Stimulated activated CD4-positive, alpha-beta T cell treated with anti-CD3 and anti-CD28 coated beads, Interleukin-15, amount 100 ng/mL, for 24 hours (primary cell): ENCODE measurements at regions not wholly inside any gene's neighbourhood (a gene's known extent, or its start where the extent isn't known, plus 50 kb on each side); places are given as distances from the start of the nearest gene placed in this dataset.

ENCODE experiments used
- DNase-seq: peaks from one replicate; pipeline ENCODE4 v3.0.0-alpha.2; 2020

DNA sequence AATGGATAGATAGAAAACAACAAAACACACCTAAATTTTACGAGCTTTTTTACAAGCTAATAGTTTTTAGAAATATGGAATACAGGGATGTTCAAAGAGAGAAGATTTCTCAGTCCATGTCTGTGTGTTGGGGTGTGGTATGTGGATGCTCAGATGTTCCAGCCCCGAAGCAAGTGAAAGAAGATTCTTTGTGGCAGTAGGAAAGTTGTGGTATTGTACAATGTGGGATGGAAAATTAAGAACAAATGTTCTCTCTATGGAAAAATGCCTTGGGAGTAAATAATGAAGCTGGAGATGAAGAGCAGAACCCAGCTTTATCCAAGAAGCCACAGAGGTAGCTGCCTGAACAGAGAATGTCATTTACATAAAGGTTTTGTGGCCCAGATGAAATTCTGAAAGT lies 150.3 kb upstream of the PRKD1 start:
- no peak for DNase-seq

DNA sequence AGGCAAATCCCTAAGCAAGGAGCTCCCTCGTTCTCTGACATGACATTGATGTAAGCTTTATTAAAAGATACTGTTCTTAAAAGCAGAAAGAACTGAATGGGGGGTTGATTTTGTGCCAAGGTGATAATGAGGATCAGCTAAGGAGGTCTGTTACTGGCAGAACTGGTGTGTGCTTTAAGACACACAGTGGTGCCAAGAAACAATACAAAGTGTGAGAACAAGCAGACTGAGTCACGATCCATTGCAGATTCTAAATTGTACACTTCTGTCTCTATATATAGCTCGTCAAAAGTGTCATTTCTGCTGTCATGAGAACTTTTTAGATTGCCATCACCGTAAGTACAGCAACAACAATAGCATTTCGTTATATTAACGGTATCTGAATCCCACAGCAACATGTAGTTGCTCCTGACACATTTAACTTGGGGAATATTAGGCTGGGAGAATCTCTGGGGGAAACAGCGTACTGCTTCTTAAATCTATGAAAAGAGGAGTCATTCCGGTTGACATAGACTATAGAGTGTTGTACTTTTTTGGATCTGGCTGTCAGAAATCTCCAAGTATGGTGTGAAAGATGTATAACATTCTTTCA lies 151.3 kb upstream of the PRKD1 start:
- DNase-seq = no peak

DNA sequence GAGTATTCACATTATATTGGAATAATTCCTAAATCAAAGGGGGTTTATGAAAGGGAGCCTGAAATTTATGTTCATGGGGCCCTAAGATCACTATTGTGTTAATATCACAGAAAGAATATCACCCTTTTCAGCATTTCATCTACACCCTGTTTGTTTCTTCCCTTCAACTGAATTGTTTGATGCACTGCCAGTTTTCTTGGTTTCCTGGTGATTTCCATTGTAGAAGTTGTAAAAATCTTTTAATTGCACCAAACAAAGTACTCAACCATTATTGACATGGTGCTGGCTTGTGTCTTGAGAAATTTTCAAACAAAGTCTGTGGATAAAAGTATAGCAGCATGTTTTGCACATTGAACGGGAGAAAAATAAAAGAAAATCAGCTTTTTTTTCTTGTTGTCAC lies 154.8 kb upstream of the PRKD1 start:
- DNase-seq = no peak

DNA sequence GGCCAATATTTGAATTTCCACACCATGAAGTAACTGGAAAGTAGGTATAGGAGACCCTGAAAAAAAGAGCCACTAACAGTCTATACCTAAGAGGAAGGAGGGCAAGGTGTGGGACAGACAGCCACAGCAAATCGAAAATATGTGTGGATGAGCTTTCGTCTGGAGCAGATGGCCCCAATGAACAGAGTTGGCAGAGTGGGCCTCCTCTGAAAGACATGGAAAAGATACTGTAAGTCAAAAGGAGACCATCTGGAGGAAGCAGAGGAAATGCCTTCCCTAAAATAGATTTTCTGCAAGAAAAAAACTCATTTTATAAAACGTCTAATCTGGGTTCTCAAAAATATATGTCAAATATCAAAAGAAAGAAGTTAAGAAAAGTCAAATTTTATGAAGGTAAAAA lies 157.2 kb upstream of the PRKD1 start:
- DNase-seq = no peak

DNA sequence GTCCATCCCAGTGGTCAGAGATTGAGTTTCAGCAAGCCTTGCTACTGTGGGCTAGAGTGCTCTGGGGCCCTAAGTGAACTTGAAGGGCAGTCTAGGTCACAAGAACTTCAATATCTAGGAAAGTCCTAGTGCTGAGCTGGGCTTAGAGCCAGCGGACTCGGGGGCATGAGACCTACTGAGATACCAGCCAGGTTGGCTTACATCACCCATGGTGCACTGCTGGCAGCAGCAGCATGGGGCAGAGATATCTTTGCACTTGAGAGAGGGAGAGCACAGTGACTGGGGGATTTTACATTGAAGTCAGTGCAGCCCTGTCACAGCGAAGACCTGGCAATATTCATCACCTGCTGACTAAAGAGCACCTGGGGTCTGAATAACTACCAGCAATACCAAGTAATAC lies 158.3 kb upstream of the PRKD1 start:
- no peak for DNase-seq

DNA sequence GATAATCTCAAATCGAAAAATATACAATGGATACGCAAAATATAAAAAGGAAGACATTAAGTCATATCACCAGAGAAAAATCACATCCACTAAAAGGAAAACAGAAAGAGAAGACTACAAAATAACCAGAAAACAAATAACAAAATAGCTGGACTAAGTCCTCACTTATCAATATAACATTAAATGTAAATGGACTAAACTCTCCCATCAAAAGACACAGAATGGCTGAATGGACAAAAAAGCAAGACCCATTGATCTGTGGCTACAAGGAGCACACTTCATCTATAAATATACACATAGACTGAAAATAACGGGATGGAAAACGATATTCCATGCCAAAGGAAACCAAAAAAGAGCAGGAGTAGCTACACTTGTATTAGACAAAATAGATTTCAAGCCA lies 161.0 kb upstream of the PRKD1 start:
- DNase-seq = no peak

DNA sequence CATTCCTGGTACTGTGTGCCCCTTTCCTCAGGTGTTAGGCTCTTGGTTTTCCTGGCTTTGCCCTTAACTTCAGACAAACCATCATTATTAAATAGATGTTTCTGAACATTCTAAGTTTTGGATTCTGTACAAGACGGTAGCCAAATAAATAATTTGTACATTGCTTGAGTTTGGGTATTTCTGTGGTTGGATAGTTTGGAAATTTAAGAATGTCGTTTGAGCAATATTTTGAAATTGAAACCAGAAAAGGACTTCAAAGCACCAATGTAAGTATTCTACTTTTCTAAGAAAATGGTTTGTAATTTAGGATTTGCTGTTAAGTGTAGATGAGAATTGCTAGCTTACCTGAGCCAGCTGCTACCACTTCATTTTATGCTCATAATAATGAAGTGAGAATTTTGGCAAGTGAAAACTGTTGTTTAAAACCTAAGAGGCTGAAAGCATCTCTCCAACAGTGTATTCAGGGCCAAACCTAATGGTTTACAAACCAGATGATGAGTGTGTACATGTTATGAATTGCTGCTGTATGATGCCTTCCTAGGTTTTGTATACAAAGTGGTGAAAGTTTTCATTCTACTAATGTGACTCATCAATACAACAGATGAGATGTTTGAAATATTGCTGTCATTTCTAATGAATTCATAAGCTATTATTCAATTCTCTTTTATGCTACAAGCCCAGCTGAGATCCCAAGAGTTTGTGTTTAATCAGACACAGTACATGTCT lies 181.5 kb upstream of the PRKD1 start:
- DNase-seq = no peak

DNA sequence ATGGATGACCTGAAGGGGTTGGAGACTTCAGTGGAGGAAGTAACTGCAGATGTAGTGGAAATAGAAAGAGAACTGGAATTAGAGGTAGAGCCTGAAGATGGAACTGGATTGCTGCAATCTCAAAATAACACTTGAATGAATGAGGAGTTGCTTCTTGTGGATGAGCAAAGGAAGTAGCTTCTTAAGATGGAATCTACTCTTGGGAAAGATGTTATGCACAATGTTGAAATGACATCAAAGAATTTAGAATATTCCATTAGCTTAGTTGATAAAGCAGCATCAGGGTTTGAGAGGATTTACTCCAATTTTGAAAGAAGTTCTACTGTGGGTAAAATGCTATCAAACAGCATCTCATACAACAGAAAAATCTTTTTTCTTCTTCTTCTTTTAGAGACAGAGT lies 186.4 kb upstream of the PRKD1 start:
- DNase-seq = no peak

DNA sequence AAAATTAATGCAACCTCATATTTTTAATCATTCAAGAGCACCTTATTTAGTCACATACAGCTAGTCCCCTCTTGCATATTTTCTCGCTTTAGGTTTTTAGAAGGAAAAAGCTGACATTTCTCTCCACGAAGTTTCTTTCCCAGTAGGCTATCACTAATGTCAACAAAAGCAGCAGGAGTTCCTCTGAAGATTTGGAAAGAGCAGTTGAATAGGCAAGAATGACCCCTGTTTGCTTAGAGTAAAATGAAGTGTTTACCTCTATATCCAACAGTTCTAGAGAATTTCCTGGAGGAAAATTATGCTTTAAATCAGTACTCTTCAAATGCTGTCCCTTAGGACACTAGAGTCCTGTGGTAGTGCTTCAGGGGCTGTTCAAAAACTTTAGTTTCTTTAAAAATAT lies 188.1 kb upstream of the PRKD1 start:
- no peak for DNase-seq

DNA sequence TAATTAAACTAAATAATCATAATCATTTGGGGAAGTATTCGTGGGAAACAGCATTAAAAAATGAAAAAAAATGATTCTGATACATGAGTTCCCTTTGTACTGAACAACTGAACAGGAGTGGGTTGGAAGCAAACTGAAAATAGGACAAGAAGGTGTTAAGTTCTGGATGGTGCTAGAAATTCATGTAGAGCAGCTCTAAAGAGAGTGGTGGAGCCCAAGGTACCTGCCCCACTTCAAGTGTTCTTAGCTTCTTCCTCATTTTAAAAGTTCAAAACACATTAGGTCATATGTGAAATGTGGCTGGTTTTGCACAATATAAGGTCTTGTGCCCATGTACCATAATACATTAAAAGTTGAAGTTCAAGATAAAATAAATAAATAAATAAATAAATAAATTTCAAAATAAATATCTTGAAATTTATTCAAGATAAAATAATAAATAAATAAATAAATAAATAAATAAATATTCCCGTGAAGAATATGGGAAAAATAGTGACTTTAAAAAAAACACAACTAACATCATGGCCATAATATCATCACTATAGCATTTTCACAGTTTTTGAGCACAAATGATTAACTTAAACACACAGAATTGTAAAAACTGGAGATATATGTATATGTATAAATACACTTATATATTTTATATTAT lies 191.5 kb upstream of the PRKD1 start:
- no peak for DNase-seq

DNA sequence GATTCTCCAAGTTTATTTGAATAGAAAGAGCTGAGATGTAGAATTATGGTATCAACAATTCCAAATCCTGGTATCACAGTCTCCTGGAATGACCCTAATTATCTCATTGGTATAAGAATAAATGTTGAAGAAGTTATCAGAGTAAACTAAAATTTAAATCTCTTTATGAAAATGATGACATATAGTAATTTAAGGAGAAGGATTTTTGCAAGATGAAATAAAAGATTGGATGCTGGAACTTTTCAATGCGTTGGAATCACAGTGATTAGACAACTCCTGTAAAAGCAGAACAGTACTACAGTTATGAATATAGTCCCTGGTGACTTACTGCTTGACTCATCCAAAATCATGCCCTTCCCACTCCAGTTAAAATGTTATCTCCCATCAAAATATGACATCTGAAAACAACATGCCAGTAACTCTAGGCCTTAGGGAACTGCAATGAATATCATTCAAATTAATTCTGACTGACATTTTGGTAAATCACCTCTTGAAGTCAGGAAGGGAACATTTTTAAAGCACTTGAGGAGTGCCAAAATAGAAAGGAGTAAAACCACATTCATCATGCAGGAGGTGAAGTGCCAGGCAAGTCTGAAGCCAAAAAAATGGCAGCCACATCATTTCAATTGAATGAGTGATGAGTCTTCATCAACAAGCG lies 197.8 kb upstream of the PRKD1 start:
- DNase-seq = no peak

DNA sequence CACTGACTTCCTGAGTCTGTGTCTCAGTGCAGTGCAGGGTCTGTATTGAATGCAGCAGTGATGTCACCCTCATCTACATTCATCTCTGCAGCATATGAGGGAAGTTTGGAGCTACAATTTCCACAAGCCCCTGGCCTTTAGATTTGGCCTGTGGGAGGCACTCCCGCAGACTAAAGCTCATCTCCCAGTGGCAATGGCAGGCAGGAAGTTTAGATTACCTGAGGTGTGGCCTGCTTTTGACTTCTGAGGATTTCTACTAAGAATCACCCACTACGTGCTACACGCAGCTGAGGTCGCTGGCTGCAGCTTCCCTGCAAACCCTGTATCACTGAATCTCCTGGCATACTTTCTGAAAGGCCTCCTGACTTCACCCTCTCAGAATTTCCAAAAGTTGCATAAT lies 202.2 kb upstream of the PRKD1 start:
- no peak for DNase-seq

DNA sequence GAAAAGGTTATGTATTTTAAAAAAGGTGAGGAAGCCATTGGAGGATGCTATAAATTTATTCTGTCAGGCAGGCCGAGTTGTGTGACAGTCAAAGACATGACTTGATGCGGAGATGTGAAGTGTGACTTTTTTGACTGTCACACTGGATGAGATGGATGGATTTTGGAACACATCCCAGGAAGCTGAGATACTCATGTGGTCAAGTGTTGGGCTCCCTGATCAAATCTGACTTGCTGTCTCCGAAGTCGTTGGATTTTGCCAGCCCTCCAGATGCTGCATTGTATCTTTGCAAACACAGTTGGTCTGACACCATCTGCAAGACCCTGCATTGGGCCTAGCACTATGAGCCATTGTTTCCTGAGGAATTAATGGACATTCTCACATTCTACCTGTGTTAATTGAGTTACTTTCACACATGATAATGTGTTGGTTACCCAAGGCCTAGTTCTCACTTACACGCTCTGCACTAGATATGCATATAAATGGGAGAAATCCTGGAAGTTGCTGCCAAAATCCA lies 204.0 kb upstream of the PRKD1 start:
- DNase-seq = no peak

DNA sequence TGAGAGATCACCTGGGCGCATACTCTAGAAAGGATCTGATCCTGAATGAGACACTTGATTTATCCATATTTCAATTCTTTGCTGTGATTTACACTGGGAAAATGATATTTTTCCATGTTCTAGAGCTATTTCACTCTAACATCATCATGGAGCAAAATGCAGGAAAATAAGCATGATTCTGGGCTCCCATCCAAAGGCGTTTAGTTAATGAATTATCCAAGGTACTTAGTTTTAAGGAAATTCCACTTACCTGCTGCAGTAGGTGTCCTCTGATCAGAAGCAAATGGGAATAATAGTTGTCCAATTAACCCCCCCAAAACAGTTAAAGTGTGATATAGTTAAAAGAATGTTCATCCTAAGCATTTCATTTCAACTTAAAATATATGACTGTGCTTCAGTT lies 204.5 kb upstream of the PRKD1 start:
- no peak for DNase-seq

DNA sequence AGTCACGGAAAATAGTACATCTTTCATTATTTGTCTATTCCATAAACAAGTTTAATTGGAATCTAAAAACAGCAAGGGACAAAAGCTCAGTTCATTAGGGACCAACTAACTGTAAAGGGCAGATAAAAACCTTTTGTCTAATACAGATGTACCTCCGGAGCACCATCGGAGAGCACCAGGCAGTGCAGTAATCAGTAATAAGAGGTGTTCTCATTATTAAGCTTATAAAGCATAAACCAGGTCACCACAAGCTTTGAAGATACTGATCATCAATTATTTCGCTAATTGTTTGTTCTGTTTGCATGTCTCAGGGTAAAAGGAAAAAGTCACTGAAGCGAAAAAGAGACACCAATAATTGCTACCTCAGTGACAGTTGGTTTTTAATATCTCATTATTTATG lies 207.3 kb upstream of the PRKD1 start:
- no peak for DNase-seq

DNA sequence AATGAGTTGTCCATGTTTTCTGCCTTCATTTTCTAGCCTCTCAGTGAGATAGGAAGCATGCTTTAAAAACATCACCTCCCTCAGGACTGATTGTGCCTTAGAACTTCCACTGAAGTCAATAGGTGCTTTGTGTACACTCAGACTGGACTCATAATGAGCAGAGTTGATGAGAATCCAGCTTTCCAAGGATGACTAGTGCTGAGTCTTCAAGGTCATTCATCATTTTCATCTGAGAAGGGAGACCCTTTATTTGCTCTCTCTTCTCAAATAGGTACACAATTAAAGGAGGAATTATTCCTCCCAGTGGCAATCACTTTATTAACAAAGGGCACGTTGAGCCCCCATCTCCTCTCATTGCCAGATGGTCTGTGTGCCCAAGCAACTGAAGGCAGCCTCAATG lies 210.9 kb upstream of the PRKD1 start:
- no peak for DNase-seq

DNA sequence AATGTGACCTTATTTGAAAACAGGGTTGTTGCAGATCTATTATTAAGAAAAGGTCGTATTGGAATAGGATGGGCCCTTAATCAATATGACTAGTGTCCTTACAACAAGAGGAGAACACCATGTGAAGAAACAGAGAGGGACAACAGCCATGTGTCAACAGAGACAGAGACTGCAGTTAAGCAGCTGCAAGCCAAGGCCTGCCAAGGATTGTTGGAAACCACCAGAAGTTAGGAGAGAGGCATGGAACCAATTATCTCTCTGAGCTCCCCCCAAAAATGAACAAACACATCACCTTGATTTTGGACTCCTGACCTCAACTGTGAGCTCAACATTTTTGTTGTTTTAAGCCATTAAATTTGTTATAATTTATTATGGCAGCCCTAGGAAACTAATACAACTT lies 214.6 kb upstream of the PRKD1 start:
- DNase-seq = no peak

DNA sequence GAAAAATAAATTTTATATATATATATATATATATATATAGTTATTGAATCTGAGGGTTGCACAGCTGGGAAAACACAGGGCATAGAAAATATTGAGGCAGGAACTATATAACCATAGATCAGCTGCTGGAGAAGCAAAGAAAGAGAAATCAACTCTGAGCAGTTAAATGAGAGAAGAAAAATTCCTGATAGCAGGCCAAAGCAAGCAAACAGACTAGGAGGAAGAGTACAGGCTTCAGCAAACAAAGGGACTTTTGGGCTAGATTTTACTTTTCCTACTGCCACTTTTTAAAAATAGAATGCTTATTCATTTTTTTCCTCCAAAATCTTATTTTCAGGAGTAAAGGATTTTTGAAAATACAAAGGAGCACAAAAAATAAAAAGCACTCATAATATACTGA lies 216.0 kb upstream of the PRKD1 start:
- no peak for DNase-seq

DNA sequence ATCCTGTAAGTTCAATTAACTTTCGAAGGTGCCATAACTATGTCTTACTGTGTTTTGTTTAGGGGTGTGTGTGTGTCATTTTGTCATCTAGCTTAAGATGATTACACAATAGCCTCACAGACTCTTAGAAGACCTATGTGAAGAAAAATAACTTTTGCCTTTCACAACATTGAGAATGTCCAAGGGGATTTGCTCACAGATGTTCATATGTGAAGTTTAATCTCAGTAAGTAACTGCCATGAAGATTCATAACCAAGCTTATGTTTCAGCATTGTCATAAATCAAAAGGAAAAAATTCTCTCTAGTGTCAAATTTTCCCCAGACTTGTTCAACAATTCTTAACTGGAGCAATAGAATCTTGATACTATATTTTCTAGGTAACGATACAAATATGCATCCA lies 226.1 kb upstream of the PRKD1 start:
- DNase-seq = no peak

DNA sequence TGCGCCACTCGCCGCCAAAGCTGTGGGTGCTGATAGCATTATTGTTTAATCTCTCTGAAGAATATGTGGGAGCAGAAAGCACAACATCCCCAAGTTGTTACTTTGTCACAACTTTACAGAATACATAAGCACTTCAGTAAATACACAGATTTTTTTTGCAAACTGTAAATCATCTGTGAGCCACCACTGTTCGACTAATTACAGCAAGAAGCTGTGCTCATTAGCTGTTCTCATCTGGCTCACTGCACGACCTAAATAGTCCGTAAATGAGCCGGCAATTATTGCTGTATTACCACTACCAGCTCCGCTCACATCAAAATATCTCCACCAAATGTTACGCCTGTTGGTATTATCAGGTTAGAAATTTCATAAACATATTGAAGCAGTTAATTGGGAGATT lies 228.9 kb upstream of the PRKD1 start:
- DNase-seq = no peak

DNA sequence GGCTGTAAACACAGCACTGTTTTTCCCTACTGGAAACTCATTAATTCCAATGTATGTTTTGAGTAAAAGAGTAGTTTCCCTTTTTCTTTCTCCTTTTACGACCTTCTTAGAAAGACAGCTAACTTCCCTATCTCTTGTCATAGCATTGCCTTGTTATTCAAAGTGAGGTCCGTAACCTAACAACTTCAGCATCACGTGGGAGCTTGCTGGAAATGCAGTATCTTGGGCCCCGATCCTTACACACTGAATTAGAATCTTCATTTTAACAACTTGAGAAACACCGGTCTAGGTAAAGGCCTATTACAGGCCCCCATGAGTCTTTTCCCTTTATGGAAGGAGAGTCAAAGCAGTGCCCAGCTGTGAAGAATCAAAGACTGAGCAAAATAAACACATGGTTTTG lies 230.7 kb upstream of the PRKD1 start:
- no peak for DNase-seq

DNA sequence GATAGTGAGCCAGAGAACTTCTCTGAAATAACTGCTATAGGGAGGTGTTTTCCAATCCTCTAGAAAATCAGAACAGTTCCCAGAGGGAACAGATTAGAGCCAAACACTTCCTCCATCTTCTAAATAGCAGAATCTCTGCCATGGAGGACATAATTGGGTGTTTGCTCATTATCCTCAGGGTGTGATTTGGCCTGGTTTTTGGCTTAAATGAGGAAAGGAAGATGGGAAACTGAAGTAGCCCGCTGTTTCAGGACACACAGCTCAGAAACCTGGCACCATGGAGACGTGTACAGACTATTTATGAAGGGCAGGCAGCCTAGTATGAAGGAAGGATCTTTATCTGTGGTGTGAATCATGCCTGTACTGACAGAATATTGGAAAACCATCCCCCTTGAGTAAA lies 231.7 kb upstream of the PRKD1 start:
- no peak for DNase-seq

DNA sequence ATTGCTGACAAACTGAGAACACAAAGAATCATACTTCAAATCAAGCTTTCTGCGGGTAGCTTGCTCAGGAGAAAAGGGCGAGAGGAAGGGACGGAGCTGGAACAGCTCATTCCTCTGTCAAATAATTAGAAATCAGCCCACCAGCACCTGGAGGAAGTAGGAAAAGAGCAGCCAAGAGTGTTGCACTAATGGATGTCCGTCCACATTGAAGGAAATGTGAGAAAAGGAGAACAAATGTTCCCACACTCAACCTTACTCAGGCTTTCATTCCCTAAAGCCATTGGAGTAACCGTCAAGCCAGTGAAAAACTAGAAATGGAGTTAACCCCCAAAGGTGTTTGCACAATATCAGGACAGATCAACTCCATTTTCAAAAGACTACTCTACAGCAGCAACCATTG lies 233.0 kb upstream of the PRKD1 start:
- DNase-seq = no peak

DNA sequence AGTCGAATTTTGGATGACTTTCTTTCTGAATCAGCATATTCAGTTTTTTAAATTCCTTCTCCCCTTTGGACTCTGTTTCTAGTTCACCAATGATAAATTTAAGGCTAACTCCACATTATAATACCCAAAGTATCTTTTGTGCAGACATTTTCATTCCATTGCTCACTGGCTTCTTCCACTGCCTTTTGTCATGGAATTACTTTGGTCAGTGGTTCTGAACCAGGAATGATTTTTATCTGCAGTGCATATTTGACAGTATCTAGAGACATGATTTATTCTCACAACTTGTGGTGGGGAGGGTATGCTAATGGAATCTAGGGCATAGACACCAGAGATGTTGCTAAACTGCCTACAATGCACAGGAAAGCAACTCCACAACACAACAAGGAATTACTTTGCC lies 234.4 kb upstream of the PRKD1 start:
- no peak for DNase-seq
